SH-SY5Y (cell line): ENCODE measurements at regions not wholly inside any gene's neighbourhood (a gene's known extent, or its start where the extent isn't known, plus 50 kb on each side); places are given as distances from the start of the nearest gene placed in this dataset.

ENCODE experiments used
- GATA2 ChIP-seq: IDR thresholded peaks from 2 replicates; pipeline ENCODE4 v1.6.1; 2011; ENCODE audit warnings: mild to moderate bottlenecking, low read depth, low read length
- GATA3 ChIP-seq: IDR thresholded peaks from 2 replicates; pipeline ENCODE4 v1.6.1; 2011; ENCODE audit warnings: low read depth, mild to moderate bottlenecking, low read length, moderate library complexity

DNA sequence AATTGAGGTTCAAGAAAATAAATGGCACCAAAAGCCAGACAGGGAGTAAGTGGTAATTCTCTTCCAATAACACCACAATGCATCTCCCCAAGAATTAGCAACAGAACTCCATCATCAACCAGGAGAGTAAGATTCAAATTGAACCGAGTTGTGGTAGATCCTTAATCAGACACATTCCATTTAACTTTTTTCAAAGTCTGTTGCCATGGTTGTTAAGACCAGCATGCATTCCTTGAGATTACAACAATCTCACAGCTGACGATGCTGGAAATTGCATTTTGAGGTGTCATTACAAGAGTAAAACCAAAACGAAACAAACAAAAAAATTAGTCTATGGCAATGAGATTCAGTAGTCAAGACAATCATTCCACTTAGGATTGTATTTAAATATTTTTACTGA, 78.9 kb upstream of the ZNF462 start:
- TF ChIP-seq GATA3 = no peak
- no peak for TF ChIP-seq GATA2
